HG03066 (cell line): ENCODE measurements at regions not wholly inside any gene's neighbourhood (a gene's known extent, or its start where the extent isn't known, plus 50 kb on each side); places are given as distances from the start of the nearest gene placed in this dataset.

Experiments
- ATAC-seq: cut with Tn5 transposase; IDR thresholded peaks from one replicate; pipeline ENCODE4 v1.9.1; 2021; ENCODE audit warnings: low read depth; ENCODE audit not compliant: unreplicated experiment

DNA sequence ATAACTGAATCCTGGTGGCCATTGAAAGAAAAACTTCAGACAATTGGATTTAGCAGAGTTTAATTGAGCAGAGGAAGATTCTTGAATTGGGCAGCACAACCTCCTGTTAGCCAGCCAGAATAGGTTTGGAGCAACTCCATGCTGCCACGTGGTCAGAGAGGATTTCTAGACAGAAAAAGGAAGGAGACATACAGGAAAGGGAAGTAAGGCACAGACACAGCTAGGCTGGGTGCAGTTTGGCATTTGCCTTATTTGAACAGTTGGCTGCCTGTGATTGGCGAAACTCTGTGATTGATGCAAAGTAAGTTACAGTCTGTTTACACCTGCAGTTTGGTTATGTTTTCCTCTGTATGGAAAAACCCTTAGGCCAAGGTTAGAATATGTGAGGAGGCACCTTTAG, 85.8 kb upstream of the SPATA13 start:
- ATAC-seq = no peak

DNA sequence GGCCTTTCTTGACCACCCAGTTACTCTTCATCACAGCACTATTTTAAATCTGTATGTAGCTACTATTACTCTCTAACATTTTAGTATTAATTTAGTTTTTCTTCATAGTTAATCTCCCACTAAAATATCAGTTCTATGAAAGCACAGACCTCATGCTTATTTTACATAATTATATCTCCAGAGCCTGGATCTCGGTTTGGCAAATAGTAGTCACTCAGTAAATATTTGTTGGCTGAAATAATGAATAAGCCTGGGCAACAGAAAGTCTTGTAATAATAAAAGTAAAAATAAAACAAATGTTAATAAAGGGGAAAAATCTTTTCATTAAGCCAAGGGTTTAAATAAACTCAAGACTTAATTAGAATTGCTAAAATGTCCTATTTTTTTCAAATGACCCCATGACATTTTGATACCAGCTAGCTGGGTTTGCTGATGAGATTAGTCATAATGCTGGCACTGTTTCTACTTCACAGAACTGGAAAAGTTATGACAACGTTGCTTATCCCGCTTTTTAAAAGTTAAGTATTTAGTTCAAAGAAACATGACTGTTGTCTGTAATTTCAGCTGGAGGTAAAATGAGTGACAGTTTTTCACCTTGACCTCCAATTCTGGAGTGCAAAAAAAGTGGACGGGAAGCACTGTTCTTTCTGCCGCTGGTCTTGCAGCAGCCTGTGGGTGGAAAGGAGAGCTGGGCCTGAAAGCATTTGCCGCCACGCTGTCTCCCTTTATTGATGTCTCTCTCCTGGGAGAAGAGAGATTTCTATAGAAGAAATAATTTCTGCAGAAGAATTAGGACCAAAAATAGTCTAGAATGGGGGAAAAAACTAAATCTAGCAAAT, 85.2 kb upstream of the SPATA13 start:
- no peak for ATAC-seq

DNA sequence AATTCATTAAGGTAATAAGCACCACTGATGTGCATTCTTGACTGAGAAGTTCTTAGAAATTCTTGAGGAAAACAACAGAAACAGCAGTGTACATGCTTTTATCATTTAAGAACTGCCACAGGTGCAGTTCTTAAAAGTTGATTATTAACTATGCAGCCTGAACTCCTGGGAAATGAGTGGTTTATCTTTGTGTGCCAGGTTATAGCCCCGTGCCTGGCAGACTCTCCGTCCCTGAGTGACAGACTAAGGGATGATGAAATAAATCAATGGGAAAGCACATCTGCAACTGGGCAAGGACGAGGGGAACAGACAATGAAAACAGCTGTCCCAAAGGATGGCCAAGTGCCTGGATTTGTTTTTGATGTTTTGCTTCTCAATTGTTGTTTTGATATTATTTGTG, 84.4 kb upstream of the SPATA13 start:
- ATAC-seq = no peak

DNA sequence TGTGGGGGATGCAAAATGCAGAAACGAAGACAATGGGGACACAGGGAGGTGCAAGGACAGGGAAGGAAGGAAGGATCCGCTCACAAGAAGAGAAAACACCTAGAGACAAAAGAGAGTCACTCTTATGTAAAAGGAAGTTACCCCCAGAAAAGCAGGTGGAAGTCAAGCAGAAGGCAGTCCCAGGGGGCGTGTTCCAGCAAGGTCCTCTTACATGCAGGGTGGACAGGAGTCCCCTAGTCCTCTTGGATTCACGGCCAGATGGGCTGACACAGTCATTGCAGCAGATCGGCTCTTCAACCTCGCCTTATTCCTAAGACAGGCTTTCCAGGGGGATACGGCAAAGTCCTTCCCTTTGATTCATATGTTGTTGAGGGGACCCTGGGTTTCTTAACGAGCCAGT, 83.9 kb upstream of the SPATA13 start:
- no peak for ATAC-seq

DNA sequence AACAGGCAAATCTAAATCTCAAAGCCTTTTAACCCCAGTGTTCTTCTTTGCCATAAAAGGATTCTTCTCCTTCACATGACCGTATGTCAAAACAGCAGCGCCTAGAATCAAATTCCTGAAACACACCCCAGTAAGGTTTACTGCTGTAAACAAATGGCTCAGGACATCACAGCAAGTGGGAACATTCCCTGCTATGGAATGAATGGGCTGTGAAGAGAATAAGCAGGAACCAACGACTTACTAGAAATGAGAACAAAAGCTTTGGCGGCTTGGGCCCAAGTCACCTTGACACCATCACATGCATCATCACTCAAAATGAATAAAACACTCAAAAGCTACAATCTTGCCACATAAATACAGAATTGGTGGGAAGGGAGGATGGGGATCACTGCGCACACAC, 80.4 kb upstream of the SPATA13 start:
- no peak for ATAC-seq

DNA sequence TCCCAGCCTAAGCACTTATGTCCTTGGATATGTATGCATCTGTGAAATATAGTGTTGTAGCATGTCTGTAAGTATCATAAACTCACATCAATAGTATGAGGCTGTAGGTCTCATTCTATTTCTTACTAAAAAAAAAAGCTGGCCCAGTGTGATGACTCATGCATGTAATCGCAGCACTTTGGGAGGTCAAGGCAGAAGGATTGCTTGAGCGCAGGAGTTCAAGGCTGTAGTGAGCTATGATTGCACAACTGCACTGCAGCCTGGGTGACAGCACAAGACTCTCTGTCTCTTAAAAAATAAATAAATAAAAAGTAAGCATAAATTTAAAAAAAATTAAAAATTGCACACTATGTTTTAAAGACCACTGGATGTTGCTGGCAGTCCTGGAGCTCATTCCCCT, 79.1 kb upstream of the SPATA13 start:
- no peak for ATAC-seq

DNA sequence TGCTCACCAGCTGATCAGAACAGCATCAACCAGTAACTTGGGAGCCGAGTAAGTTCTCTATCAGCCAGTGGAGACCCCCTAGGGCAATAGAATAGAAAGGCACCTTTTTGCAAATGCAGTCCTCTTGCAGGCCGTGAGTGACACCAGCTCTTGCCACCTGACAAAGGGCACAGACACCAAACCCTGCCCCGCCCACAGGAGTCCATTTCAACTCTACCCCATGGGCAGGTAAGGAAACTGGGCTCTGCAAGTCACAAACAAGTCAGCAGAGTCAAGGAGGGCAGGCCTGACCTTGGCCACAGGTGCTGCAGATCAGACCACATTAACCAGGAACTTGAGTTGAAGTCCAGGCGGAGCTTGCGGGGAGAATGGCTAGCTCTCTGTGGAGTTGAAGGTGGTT, 77.4 kb upstream of the SPATA13 start:
- no peak for ATAC-seq

DNA sequence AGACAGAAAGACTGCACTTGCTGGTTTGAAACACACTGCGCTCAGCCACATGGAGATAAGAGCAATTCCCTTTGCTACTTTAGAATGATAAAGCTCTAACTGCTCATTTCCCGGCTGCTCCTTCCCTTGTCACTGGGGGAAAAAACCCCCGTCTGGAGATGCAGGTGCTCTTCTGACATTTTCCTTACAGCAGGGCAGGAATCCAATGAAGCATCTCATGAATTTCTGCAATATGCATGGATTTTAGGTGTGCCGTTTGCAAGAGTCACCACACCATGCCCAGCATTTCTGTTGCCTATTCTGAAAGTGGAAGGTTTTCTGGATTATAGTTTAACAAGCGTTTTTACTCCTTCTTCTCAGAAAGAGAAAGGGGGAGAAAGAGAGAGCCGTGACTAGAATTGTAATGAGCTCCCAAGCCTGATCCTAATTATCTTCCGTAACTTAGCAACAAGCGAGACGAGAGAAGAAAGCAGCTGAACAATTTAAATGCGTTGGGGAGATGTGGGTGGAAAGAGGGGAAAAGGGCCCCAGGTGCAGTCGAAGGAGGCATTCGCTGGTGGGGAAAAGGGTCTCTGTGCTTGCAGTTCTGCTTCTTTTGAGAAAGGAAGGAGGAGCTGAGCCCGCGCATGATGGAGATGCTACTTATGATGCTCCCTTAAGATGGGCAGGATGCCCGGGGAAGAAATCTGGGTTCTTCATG, 76.6 kb upstream of the SPATA13 start:
- ATAC-seq = no peak

DNA sequence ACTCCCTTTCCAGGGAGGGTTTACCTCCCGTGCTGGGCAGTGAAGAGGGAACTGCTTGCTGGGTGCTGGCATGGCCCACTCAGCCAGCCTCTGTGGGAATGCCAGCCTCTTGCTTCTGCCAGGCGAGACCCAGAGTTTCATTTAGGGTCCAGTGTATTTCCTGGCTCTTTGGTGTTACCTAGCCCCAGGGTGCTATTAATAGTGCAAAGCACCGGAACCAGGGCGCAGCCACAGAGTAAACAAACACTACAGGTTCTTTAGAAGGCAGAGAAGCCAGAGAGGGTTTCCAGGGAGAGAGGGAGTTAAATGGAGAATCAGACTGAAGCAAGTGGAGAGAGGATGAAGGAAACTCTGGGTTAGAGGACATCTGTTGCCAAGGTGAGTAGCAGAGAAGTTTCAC, 74.9 kb upstream of the SPATA13 start:
- ATAC-seq = no peak

DNA sequence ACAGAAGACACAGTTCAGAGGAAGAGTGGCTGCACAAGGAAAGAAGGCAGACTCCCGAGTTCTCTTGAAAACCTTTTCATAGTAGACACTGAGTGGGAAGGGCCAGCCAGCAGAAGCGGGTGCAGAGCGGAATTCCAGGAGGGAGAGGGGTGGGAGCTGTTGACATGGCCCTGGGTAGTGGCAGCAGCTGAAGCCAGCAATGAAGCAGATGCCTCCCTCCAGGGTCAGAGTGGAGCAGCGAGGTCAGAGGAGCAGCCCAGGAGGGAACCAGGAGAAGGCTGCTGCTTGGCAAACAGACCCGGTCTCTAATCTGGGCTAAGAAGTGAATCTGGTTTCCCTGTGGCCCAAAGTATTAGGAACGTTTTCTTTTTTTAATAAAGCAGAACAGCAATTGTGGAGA, 73.9 kb upstream of the SPATA13 start:
- no peak for ATAC-seq

DNA sequence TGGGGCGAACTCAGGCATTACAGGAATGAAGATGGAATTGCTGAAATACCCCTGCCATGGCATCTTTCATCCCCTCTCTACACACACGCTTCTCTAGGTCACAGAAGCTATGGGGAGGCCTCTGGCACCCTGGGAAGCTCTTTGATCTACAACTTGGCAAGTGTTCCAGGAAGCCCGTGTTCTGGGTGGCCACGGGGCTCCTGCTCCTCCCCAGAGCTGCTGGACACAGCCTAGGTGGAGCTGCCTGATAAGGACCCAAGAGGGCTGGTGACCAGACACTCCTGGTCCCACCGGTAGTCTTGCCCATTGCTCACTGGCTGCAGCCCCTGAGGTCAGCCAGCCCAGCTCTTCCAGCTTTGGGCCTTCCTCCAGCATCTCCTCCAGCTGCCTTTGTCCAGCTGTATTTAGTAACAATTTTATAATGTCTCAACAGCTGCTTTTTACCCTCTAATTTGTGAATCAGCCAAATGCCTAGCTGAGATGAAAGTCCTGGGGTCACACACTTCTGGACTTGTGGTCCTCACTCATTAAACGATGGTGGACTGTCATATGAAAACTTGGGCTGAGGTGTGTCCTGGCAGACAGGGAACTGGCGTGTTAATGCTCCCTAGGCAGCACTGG, 72.8 kb upstream of the SPATA13 start:
- ATAC-seq = no peak

DNA sequence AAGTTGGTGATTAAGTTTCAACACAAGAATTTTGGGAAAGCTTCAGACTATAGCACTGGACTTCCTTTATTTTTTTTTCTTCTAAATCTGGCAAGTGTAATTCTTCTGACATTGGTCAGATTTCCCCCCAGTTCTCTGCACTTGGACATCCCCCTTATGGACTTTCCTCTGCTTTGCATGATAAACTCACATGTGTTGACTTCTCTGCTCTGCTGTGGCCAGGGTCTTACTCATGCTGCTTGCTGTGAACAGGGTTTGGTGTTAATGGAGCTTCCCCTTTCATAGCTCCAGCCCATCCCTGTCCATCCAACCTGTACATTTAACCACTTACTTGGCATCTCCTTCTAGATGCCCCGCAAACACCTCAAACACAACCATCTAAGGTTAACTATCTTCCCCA, 70.5 kb upstream of the SPATA13 start:
- no peak for ATAC-seq

DNA sequence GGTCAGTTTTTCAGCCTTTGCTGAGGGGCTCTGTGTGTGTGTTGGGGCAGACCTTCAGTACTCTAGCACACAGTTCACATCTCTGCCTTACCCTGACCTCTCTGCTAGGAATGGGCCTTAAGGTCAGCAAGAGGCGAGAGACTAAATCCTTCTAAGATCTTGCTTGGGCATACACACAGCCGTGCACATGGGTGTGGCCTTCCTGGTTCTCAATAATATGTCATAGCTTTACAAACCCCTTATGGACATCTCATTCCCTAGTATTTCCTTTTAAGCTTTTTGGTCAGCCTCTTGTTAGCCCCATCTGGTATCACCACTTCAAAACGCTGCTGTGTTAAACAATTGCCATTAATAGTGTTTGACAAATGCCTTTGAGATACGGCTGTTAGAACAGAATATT, 69.4 kb upstream of the SPATA13 start:
- ATAC-seq = no peak

DNA sequence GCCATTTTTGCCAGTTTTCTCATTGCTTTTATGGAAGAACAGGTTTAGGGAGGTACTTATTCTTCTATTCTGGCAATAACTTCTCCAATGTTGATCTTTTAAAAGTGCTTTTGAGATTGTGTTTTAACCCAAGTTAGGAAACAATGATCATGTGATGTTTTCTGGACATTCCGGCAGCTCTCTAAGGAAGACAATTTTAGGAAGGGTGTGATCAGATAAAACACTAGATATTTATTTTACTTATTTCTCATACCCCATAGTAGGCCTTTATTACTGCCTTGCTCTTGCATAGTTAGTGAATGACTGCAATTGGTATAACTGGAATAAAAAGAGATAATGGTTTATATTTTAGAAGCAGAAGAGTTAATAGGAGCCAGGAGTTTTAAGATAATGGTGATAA, 68.4 kb upstream of the SPATA13 start:
- no peak for ATAC-seq

DNA sequence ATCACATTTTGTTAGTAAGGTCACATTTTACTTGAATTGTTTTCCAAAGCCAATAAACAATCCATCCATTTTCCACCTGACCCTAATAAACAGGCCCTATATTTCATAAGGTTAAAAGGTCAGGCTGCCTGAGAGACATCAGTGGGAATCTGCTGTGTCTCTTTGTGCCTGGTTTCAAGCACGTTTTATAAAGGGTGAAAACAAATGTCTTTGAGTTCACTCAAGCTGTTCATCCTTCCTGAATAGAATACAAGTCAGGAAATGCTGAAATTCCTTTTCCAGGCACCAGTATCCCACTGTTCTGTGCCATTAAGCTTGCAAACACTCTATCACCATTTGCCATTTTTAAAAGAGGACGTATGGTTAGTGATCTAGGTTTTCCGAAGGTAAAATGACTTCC, 67.5 kb upstream of the SPATA13 start:
- ATAC-seq = no peak

DNA sequence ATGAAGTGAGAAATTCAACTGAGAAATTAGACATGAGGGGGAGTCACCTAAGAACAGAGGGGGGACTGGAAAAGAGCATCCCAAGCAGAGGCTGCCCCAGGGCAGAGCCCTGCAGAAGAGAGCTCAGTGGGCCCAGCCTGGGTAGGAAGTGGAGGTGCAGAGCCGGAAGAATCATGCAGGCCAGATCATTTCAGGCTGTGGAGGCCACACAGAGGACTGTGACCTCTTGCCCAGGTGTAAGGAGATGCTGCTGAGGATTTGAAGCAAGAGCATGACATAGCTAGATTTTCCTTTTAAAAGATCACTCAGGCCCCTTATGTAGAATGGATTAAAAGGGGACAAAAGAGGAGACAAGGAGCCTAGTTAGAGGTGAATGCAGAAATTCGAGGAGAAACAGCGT, 63.9 kb upstream of the SPATA13 start:
- ATAC-seq = no peak

DNA sequence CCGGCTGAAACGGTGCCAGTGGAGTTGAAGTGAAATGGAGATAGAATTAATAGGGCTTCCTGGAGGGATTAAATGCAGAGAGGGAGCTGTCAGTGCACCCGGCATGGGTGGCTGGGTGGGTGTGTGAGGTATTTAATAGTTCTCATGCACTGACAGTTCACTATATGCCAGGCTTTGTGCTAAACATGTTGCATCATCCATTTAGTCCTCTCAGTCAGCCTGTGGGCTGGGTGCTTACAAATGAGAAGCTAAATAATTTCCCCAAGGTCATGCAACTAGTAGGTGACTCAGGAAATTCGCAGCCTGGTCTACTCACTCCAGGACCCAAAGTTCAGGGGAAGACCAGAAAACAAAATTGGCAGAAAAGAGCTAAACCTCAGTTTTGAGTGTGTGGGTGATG, 63.5 kb upstream of the SPATA13 start:
- peak; percentile 56 for ATAC-seq

DNA sequence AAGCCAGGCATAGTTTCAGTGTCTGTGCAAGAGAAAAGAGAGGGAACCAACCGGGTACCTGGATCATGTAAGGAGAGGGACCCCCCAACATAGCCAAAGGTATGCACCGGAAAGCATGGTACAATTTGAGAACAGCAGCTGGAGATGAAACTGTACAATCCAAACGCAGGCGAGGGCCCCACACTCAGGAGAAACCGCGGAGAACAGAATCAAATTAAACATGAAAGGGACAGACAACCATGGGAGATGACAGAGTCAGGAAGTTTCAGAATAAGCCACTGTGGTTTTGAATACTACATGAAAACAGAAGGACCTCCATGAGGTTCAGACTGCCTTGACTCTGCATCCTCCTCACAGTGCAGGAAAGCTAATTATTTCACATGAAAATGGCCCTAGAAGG, 62.9 kb upstream of the SPATA13 start:
- no peak for ATAC-seq

DNA sequence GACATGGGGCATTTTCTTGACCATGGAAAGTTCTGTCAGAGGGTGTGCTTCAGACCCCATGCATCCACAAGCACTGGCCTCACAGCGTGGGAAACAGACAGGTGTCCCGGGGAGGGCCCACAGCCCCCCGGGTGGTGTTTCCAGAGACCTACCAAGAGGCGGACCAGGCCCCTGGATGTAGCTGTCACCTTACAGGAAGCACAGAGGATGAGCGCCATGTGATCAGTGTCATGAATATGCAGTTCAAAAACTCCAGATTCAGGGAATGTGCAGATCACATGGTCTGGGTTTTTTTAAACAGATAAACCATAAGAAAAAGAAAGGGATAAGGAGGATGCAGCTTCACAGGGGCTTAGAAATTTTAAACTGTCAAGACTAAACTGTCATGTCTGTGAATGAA, 61.0 kb upstream of the SPATA13 start:
- no peak for ATAC-seq

DNA sequence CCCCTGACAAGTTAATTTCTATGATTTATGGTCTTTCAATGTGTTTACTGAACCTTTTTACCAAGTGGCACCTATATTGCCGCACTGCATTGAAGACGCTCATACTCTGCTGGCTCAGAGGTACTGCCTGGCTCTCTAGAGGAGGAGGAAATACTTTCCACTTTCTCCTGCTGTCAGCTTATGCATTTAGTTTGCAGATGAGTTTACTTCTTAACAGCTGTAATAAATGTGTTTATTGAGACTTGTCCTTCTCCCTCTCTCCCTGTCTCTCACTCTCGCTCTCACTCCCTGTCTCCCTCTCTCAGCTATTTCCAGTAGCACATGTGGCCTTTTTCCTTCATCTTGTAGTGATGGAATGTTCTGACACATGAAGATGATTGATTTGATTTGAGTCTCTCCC, 60.3 kb upstream of the SPATA13 start:
- ATAC-seq = no peak

DNA sequence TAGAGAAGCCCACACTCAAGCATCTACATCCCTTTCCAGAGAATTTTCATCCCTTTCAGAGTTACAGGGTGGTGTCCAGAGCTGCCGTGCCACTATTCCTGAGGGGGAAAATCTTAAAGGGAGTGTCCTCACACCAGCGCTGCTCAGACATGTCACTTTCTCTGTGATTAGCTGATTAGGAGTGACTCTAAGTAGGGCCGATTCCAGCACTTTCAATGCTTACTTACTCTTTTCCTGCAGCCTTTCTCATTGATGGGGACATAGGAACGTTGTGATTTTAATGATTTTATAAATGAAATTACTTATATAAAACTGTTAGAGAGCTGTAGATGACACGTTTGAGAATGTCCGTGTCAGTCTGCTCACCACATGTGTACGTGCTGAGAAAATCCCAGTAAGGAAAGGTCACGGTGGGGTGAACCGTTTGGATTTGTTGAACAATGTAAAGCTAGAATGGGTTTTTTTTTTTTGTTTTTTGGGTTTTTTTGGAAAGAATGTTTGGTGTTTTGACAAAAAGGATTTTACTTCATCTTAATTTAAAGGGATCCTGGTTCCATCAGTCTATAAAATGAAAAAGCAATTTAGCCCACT, 56.6 kb upstream of the SPATA13 start:
- no peak for ATAC-seq
